ENCODE measurements at regions not wholly inside any gene's neighbourhood (a gene's known extent, or its start where the extent isn't known, plus 50 kb on each side); places are given as distances from the start of the nearest gene placed in this dataset.
"Not testable (repeated sequence)": the region's sequence is repeated elsewhere in the genome, so short reads cannot be mapped to it uniquely, and the experiment has no call there.

GRCh38 chr9:715743-716400 is 125.6 kb upstream of the DMRT1 start:
- H3K4me3 ChIP-seq (ENCODE audit: low read depth, low read length), result peak overlapping the region; percentile 23; the same call in 1 of the 2 replicates
- no peak for TF ChIP-seq CTCF (IDR thresholded peaks at IDR 0.05; ENCODE audit: low read depth, low read length)

- TF ChIP-seq CTCF (IDR thresholded peaks at IDR 0.05; ENCODE audit: low read depth, low read length), result no peak
- no peak overlapping the region for H3K4me3 ChIP-seq (ENCODE audit: low read depth, low read length)
Measured at GRCh38 chr9:717722-718121, 123.8 kb upstream of the DMRT1 start.

GRCh38 chr9:720239-720881 is 121.1 kb upstream of the DMRT1 start:
- TF ChIP-seq CTCF (IDR thresholded peaks at IDR 0.05; ENCODE audit: low read depth, low read length), result no peak
- H3K4me3 ChIP-seq (ENCODE audit: low read depth, low read length), result no peak overlapping the region

- TF ChIP-seq CTCF (IDR thresholded peaks at IDR 0.05; ENCODE audit: low read depth, low read length), result no peak
- H3K4me3 ChIP-seq (ENCODE audit: low read depth, low read length), result no peak overlapping the region
Measured at GRCh38 chr9:722388-722980, 119.0 kb upstream of the DMRT1 start.

- not testable (repeated sequence) for H3K4me3 ChIP-seq (ENCODE audit: low read depth, low read length)
Measured at GRCh38 chr9:724461-724860, 117.0 kb upstream of the DMRT1 start.

GRCh38 chr9:726005-726404 is 115.5 kb upstream of the DMRT1 start:
- no peak overlapping the region for H3K4me3 ChIP-seq (ENCODE audit: low read depth, low read length)
- TF ChIP-seq CTCF (IDR thresholded peaks at IDR 0.05; ENCODE audit: low read depth, low read length), result no peak

GRCh38 chr9:727767-728166 is 113.7 kb upstream of the DMRT1 start:
- no peak for TF ChIP-seq CTCF (IDR thresholded peaks at IDR 0.05; ENCODE audit: low read depth, low read length)

More at GRCh38 chr9:727767-728166, 113.7 kb upstream of the DMRT1 start:
- H3K4me3 ChIP-seq (ENCODE audit: low read depth, low read length), result no peak overlapping the region
